ENCODE measurements at regions not wholly inside any gene's neighbourhood (a gene's known extent, or its start where the extent isn't known, plus 50 kb on each side); places are given as distances from the start of the nearest gene placed in this dataset.

GRCh38 chr19:30153326-30154210 lies 211.5 kb downstream of the URI1 start:
- TF ChIP-seq RXRA (IDR thresholded peaks at IDR 0.05) = no peak
- no peak for TF ChIP-seq HNF4A (conservative IDR thresholded peaks at IDR 0.05)
- TF ChIP-seq TAF1 (conservative IDR thresholded peaks at IDR 0.05) = no peak
- TF ChIP-seq RAD21 (IDR thresholded peaks at IDR 0.05) = no peak
- TF ChIP-seq, protein P1, sequence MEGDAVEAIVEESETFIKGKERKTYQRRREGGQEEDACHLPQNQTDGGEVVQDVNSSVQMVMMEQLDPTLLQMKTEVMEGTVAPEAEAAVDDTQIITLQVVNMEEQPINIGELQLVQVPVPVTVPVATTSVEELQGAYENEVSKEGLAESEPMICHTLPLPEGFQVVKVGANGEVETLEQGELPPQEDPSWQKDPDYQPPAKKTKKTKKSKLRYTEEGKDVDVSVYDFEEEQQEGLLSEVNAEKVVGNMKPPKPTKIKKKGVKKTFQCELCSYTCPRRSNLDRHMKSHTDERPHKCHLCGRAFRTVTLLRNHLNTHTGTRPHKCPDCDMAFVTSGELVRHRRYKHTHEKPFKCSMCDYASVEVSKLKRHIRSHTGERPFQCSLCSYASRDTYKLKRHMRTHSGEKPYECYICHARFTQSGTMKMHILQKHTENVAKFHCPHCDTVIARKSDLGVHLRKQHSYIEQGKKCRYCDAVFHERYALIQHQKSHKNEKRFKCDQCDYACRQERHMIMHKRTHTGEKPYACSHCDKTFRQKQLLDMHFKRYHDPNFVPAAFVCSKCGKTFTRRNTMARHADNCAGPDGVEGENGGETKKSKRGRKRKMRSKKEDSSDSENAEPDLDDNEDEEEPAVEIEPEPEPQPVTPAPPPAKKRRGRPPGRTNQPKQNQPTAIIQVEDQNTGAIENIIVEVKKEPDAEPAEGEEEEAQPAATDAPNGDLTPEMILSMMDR (IDR thresholded peaks at IDR 0.05; ENCODE audit: low read depth, low read length, missing input control) = no peak
- TF ChIP-seq SP1 (IDR thresholded peaks at IDR 0.05) = no peak
- TF ChIP-seq, protein P2, sequence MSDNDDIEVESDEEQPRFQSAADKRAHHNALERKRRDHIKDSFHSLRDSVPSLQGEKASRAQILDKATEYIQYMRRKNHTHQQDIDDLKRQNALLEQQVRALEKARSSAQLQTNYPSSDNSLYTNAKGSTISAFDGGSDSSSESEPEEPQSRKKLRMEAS (IDR thresholded peaks at IDR 0.05) = no peak
- TF ChIP-seq GABPA (IDR thresholded peaks at IDR 0.05 in 1 of 2, conservative IDR thresholded peaks at IDR 0.05 in 1 of 2) = no peak
- TF ChIP-seq JUND (IDR thresholded peaks at IDR 0.05) = no peak
- TF ChIP-seq, protein P3, sequence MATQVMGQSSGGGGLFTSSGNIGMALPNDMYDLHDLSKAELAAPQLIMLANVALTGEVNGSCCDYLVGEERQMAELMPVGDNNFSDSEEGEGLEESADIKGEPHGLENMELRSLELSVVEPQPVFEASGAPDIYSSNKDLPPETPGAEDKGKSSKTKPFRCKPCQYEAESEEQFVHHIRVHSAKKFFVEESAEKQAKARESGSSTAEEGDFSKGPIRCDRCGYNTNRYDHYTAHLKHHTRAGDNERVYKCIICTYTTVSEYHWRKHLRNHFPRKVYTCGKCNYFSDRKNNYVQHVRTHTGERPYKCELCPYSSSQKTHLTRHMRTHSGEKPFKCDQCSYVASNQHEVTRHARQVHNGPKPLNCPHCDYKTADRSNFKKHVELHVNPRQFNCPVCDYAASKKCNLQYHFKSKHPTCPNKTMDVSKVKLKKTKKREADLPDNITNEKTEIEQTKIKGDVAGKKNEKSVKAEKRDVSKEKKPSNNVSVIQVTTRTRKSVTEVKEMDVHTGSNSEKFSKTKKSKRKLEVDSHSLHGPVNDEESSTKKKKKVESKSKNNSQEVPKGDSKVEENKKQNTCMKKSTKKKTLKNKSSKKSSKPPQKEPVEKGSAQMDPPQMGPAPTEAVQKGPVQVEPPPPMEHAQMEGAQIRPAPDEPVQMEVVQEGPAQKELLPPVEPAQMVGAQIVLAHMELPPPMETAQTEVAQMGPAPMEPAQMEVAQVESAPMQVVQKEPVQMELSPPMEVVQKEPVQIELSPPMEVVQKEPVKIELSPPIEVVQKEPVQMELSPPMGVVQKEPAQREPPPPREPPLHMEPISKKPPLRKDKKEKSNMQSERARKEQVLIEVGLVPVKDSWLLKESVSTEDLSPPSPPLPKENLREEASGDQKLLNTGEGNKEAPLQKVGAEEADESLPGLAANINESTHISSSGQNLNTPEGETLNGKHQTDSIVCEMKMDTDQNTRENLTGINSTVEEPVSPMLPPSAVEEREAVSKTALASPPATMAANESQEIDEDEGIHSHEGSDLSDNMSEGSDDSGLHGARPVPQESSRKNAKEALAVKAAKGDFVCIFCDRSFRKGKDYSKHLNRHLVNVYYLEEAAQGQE (IDR thresholded peaks at IDR 0.05) = no peak
- no peak for TF ChIP-seq NR2F2 (IDR thresholded peaks at IDR 0.05)
- TF ChIP-seq ATF3 (IDR thresholded peaks at IDR 0.05) = no peak
- no peak for TF ChIP-seq FOXA2 (IDR thresholded peaks at IDR 0.05)
- TF ChIP-seq ZBTB33 (IDR thresholded peaks at IDR 0.05) = no peak
- TF ChIP-seq YY1 (IDR thresholded peaks at IDR 0.05) = no peak
- no peak for TF ChIP-seq HNF4G (IDR thresholded peaks at IDR 0.05)
- TF ChIP-seq EGR1 (IDR thresholded peaks at IDR 0.05; ENCODE audit: low read depth in 2 of 2) = no peak
- no peak for TF ChIP-seq FOXA1 (IDR thresholded peaks at IDR 0.05)
- Histone ChIP-seq H3K4me3 (ENCODE audit: low read depth in 1 of 3, low read length in 3 of 3) (no peak overlapping the region), H3K9ac (ENCODE audit: low read depth in 1 of 2, low read length in 2 of 2) (no peak overlapping the region), H3K27ac (ENCODE audit: low read depth in 1 of 2, low read length in 2 of 2) (no peak overlapping the region), H3K9me3 (ENCODE audit: control insufficient read depth in 4 of 4, low read length in 3 of 4) (no peaks in the 10 kb centered on the region), H3K4me1 (ENCODE audit: control insufficient read depth in 4 of 4, insufficient read depth in 4 of 4, low read length in 3 of 4) (no peaks in the 10 kb centered on the region), H3K27me3 (ENCODE audit: control insufficient read depth in 4 of 4, insufficient read depth in 4 of 4, low read length in 3 of 4) (peaks cover 0 to 5% (median under 1%) of the 10 kb centered on the region in 4 donors), H3K36me3 (ENCODE audit: control insufficient read depth in 4 of 4, insufficient read depth in 3 of 4, low read depth in 1 of 4, low read length in 3 of 4) (no peaks in the 10 kb centered on the region)
- no peak for DNase-seq (ENCODE audit: low spot score)
- WGBS = 62% methylated on average over 18 of the region's 18 CpGs

All from liver (tissue), 8 donors.